GM12878 (cell line): ENCODE measurements at regions not wholly inside any gene's neighbourhood (a gene's known extent, or its start where the extent isn't known, plus 50 kb on each side); places are given as distances from the start of the nearest gene placed in this dataset.

Experiments used
- ATAC-seq: fragments of 200-7000 bp; cut with Tn5 transposase; 3 replicates; pipeline ENCODE4 v1.9.1; 2020; ENCODE audit warnings: mild to moderate bottlenecking, moderate library complexity
- BruUV-seq: library from RNA; stranded (reverse); fragments of 400-500 nt; replicated peaks from 2 replicates; lab custom pipeline; 2021; lab: Mats Ljungman, UMichigan
- CTCF ChIA-PET: fragments of 300-600 bp; sonication (Branson Sonifier 250); formaldehyde crosslinking; extraction: SDS; loops from one replicate; lab custom pipeline; 2021; ENCODE audit warnings: inconsistent platforms; lab: Yijun Ruan, JAX
- POLR2A ChIA-PET: fragments of 350-600 bp; formaldehyde crosslinking; extraction: SDS; loops from one replicate; lab custom pipeline; 2021; ENCODE audit warnings: inconsistent platforms; lab: Charles Lee
- RAD21 ChIA-PET: fragments of 300-600 bp; sonication (Branson Sonifier 250); formaldehyde crosslinking; loops from one replicate; lab custom pipeline; 2023; ENCODE audit warnings: antibody characterized with exemption; ENCODE audit not compliant: unreplicated experiment; lab: Charles Lee
- SMC1A ChIA-PET: fragments of 300-600 bp; sonication (Branson Sonifier 250); formaldehyde crosslinking; loops from one replicate; lab custom pipeline; 2023; ENCODE audit not compliant: unreplicated experiment, uncharacterized antibody; lab: Charles Lee
- DNase-seq: peaks from one replicate; pipeline ENCODE4 v3.0.0-alpha.2; 2011; ENCODE audit warnings: low read depth, low spot score
- FAIRE-seq: peaks from 3 replicates; lab custom pipeline; 2011; peaks lifted over from hg19 to GRCh38; lab: Jason Lieb, UNC
- H2AFZ ChIP-seq: 2 replicates; pipeline ENCODE4 v1.6.0; 2011; ENCODE audit warnings: low read depth, low read length, control low read depth; ENCODE audit not compliant: control insufficient read depth
- H3K27ac ChIP-seq: 2 replicates; pipeline ENCODE4 v1.5.1; 2011; ENCODE audit warnings: control low read depth; ENCODE audit not compliant: control insufficient read depth, insufficient read depth
- H3K27me3 ChIP-seq, 2 experiments: replicated peaks in 1 of 2; 2 replicates each; pipeline versions ENCODE4 v1.6.0 to v1.6.1; 2011; ENCODE audit warnings: low read length in 1 of 2; ENCODE audit not compliant: control insufficient read depth in 2 of 2, insufficient read depth in 2 of 2
- H3K36me3 ChIP-seq, 2 experiments: 2 replicates each; pipeline ENCODE4 v1.5.1; 2011; ENCODE audit warnings: low read length in 1 of 2; ENCODE audit not compliant: control insufficient read depth in 2 of 2, insufficient read depth in 2 of 2
- H3K4me1 ChIP-seq: 2 replicates; pipeline ENCODE4 v1.6.1; 2011; ENCODE audit warnings: mild to moderate bottlenecking, low read length, moderate library complexity, mixed read lengths; ENCODE audit not compliant: control insufficient read depth, insufficient read depth
- H3K4me2 ChIP-seq: 2 replicates; pipeline ENCODE4 v1.6.0; 2011; ENCODE audit warnings: control low read depth; ENCODE audit not compliant: control insufficient read depth, insufficient read depth
- H3K4me3 ChIP-seq: fragments of 200-600 bp; sonication (generic); 2 replicates; pipeline ENCODE4 v1.5.1; 2016
- H3K79me2 ChIP-seq: 2 replicates; pipeline ENCODE4 v1.6.0; 2011; ENCODE audit warnings: low read length; ENCODE audit not compliant: control insufficient read depth, insufficient read depth
- H3K9ac ChIP-seq: 2 replicates; pipeline ENCODE4 v1.8.0; 2011; ENCODE audit warnings: low read length, control low read depth, mixed read lengths; ENCODE audit not compliant: control insufficient read depth, insufficient read depth
- H3K9me3 ChIP-seq: replicated peaks from 3 replicates; pipeline ENCODE4 v1.5.1; 2011; ENCODE audit warnings: mild to moderate bottlenecking, low read length; ENCODE audit not compliant: control insufficient read depth, insufficient read depth
- H4K20me1 ChIP-seq: 2 replicates; pipeline ENCODE4 v1.6.0; 2011; ENCODE audit not compliant: control insufficient read depth, insufficient read depth
- BHLHE40 ChIP-seq, 2 experiments: fragments of 450-650 bp in 1 of 2; IDR thresholded peaks; 2 replicates each; pipeline ENCODE4 v1.6.1; 2011 to 2017; ENCODE audit warnings: low read depth in 2 of 2, borderline replicate concordance in 1 of 2, improper control_type of control experiment in 1 of 2, low read length in 1 of 2, mild to moderate bottlenecking in 1 of 2
- CHD4 ChIP-seq: fragments of 200-600 bp; sonication (generic); IDR thresholded peaks from 2 replicates; pipeline ENCODE4 v1.6.1; 2016; ENCODE audit warnings: mild to moderate bottlenecking
- KAT2A ChIP-seq: conservative IDR thresholded peaks from 2 replicates; pipeline ENCODE4 v1.6.1; 2011; ENCODE audit warnings: low read depth, low read length; ENCODE audit not compliant: control insufficient read depth
- MXI1 ChIP-seq: fragments of 150-350 bp; IDR thresholded peaks from 2 replicates; pipeline ENCODE4 v1.6.1; 2011; ENCODE audit warnings: low read depth, mild to moderate bottlenecking, inconsistent platforms, low read length, improper control_type of control experiment
- PML ChIP-seq: IDR thresholded peaks from 2 replicates; pipeline ENCODE4 v1.6.1; 2012; ENCODE audit warnings: low read length, inconsistent platforms
- RB1 ChIP-seq: fragments of 450-650 bp; formaldehyde crosslinking; IDR thresholded peaks from 2 replicates; pipeline ENCODE4 v1.6.1; 2017; ENCODE audit warnings: mild to moderate bottlenecking, borderline replicate concordance
- RCOR1 ChIP-seq: conservative IDR thresholded peaks from 2 replicates; pipeline ENCODE4 v1.6.1; 2012; ENCODE audit warnings: low read depth, low read length, improper control_type of control experiment
- SUPT20H ChIP-seq: IDR thresholded peaks from 2 replicates; pipeline ENCODE4 v1.6.1; 2011; ENCODE audit warnings: low read depth, mild to moderate bottlenecking, low read length, moderate library complexity, borderline replicate concordance; ENCODE audit not compliant: control insufficient read depth
- TCF12 ChIP-seq: IDR thresholded peaks from 2 replicates; pipeline ENCODE4 v1.6.1; 2011; ENCODE audit warnings: low read depth, mild to moderate bottlenecking, low read length
- USF2 ChIP-seq: IDR thresholded peaks from 2 replicates; pipeline ENCODE4 v1.6.1; 2011; ENCODE audit warnings: low read depth, low read length, improper control_type of control experiment, borderline replicate concordance
- WGBS: methylation state at CpG from one replicate; pipeline ENCODE4 v1.1.6; 2016; ENCODE audit warnings: low lambda C conversion rate; ENCODE audit not compliant: insufficient replicate concordance, insufficient coverage; ENCODE audit errors: missing lambda C conversion rate; 5-methylcytosine and 5-hydroxymethylcytosine counted together
- in situ Hi-C: fragments of 300-500 bp; cut with MboI; formaldehyde crosslinking; loops from 9 replicates; pipeline ENCODE4 v1.14.3; 2018; ENCODE audit warnings: mixed read lengths
- intact Hi-C: fragments of 100-400 bp; cut with micrococcal nuclease; formaldehyde crosslinking; loops from one replicate; pipeline ENCODE4 v1.14.2; 2022; ENCODE audit not compliant: unreplicated experiment

GRCh38 chr18:11521853-11522252 lies 87.5 kb upstream of the SLC35G4 start:
- ChIA-PET CTCF (interaction anchor here (1.5 kb wide), 1 partner anchor 31 kb away, joined by 5 read pairs; no protein-coding TSS in a partner anchor), SMC1A (no interaction called here), RAD21 (no interaction called here), POLR2A (no interaction called here)
- no peak overlapping the region for H3K4me2 ChIP-seq
- no peaks in the 10 kb centered on the region for H3K4me1 ChIP-seq
- TF ChIP-seq RB1 (no peak), KAT2A (no peak), SUPT20H (no peak), MXI1 (no peak)
- no peaks in the 10 kb centered on the region for H3K79me2 ChIP-seq
- no peak for DNase-seq
- WGBS: 26% methylated on average over 5 of the region's 5 CpGs
- ATAC-seq: no peak
- intact Hi-C loops (no loop called here), in situ Hi-C loops (no loop called here)
- BruUV-seq: no TSS peak
- FAIRE-seq: no peak
- no peak overlapping the region for H3K4me3 ChIP-seq
- H3K36me3 ChIP-seq: no peaks in the 10 kb centered on the region
- H3K9ac ChIP-seq: no peak overlapping the region
- no peaks in the 10 kb centered on the region for H3K9me3 ChIP-seq
- no peak overlapping the region for H3K27ac ChIP-seq
- 0 out of 2 replicates have a peak, but pooled peaks cover 2% of the 10 kb centered on the region for H4K20me1 ChIP-seq
- H2AFZ ChIP-seq: no peak overlapping the region
- peaks cover 0 to 5% of the 10 kb centered on the region in 2 experiments; a peak in 2 of 4 replicates for H3K27me3 ChIP-seq

- intact Hi-C loops: no loop called here
- 18% methylated on average over 6 of the region's 6 CpGs for WGBS
- no peak overlapping the region for H3K4me2 ChIP-seq
- DNase-seq (no peak), FAIRE-seq (no peak), ATAC-seq (no peak)
- POLR2A ChIA-PET: no interaction called here
- in situ Hi-C loops: no loop called here
- no peaks in the 10 kb centered on the region for H3K36me3 ChIP-seq
- no peak overlapping the region for H3K9ac ChIP-seq
- H3K4me1 ChIP-seq: no peaks in the 10 kb centered on the region
- no TSS peak for BruUV-seq
- H3K79me2 ChIP-seq: no peaks in the 10 kb centered on the region
- 0 out of 2 replicates have a peak, but pooled peaks cover 2% of the 10 kb centered on the region for H4K20me1 ChIP-seq
- H3K4me3 ChIP-seq: no peak overlapping the region
- H3K27ac ChIP-seq: no peak overlapping the region
- CTCF ChIA-PET: interaction anchor here (0.8 to 5.2 kb wide), 5 partner anchors 25 to 209 kb away, joined by 3 to 65 read pairs (median 5); no protein-coding TSS in a partner anchor
- H3K27me3 ChIP-seq: peaks cover 0 to 5% of the 10 kb centered on the region in 2 experiments; a peak in 2 of 4 replicates
- H2AFZ ChIP-seq: no peak overlapping the region
- RAD21 ChIA-PET: no interaction called here
- H3K9me3 ChIP-seq: no peaks in the 10 kb centered on the region
- TF ChIP-seq RCOR1: no peak
- no peak for TF ChIP-seq CHD4
- TF ChIP-seq USF2: no peak
- no peak for TF ChIP-seq TCF12
- TF ChIP-seq BHLHE40 (IDR thresholded peaks at IDR 0.05; ENCODE audit: borderline replicate concordance in 1 of 2, low read depth in 2 of 2, low read length in 1 of 2): no peak
- no peak for TF ChIP-seq PML
- SMC1A ChIA-PET: no interaction called here
Measured at GRCh38 chr18:11520536-11520935, 88.9 kb upstream of the SLC35G4 start.
